Thymus (tissue), 11 donors: ENCODE measurements at regions not wholly inside any gene's neighbourhood (a gene's known extent, or its start where the extent isn't known, plus 50 kb on each side); places are given as distances from the start of the nearest gene placed in this dataset.
"Not testable (repeated sequence)": the region's sequence is repeated elsewhere in the genome, so short reads cannot be mapped to it uniquely, and the experiment has no call there.

Experiments
- DNase-seq, 9 donors: peaks; one replicate each; pipeline ENCODE4 v3.0.0-alpha.2; 2013; ENCODE audit warnings: low spot score in 9 of 9, low read depth in 6 of 9, missing footprints in 1 of 9
- H3K27ac ChIP-seq, 2 donors: one replicate each; pipeline ENCODE4 v1.5.1; 2013; ENCODE audit warnings: control low read depth in 1 of 2, low read depth in 1 of 2, low read length in 1 of 2, mild to moderate bottlenecking in 1 of 2, moderate library complexity in 1 of 2
- H3K27me3 ChIP-seq, 2 donors: one replicate each; pipeline ENCODE4 v1.5.1; 2013; ENCODE audit warnings: low read length in 1 of 2; ENCODE audit not compliant: control insufficient read depth in 2 of 2, insufficient read depth in 1 of 2
- H3K36me3 ChIP-seq, 2 donors: one replicate each; pipeline ENCODE4 v1.5.1; 2013; ENCODE audit warnings: low read length in 1 of 2, mild to moderate bottlenecking in 1 of 2, moderate library complexity in 1 of 2; ENCODE audit not compliant: control insufficient read depth in 2 of 2, insufficient read depth in 2 of 2
- H3K4me1 ChIP-seq, 2 donors: one replicate each; pipeline ENCODE4 v1.5.1; 2013; ENCODE audit warnings: low read length in 2 of 2; ENCODE audit not compliant: control insufficient read depth in 2 of 2, insufficient read depth in 2 of 2
- H3K4me3 ChIP-seq, 2 donors: one replicate each; pipeline ENCODE4 v1.5.1; 2013; ENCODE audit warnings: low read length in 2 of 2, control low read depth in 1 of 2, mild to moderate bottlenecking in 1 of 2
- H3K9me3 ChIP-seq, 2 donors: one replicate each; pipeline ENCODE4 v1.5.1; 2013; ENCODE audit warnings: low read length in 1 of 2, mild to moderate bottlenecking in 1 of 2; ENCODE audit not compliant: control insufficient read depth in 2 of 2, insufficient read depth in 1 of 2
- WGBS: extraction: QIAGEN DNeasy Blood & Tissue Kit; methylation state at CpG from one replicate; pipeline ENCODE4 v1.1.7; 2013; 5-methylcytosine and 5-hydroxymethylcytosine counted together
- donor health status: healthy.

GRCh38 chr17:53628011-53628410 is 194.7 kb upstream of the KIF2B start:
- no peak overlapping the region for H3K4me3 ChIP-seq
- no peaks in the 10 kb centered on the region for H3K4me1 ChIP-seq
- no peaks in the 10 kb centered on the region for H3K9me3 ChIP-seq
- no peaks in the 10 kb centered on the region for H3K27me3 ChIP-seq
- no peak for DNase-seq
- no peaks in the 10 kb centered on the region for H3K36me3 ChIP-seq
- no peak overlapping the region for H3K27ac ChIP-seq

GRCh38 chr17:53627511-53627910 is 195.2 kb upstream of the KIF2B start:
- H3K4me1 ChIP-seq = no peaks in the 10 kb centered on the region
- H3K27ac ChIP-seq = no peak overlapping the region
- no peaks in the 10 kb centered on the region for H3K9me3 ChIP-seq
- H3K4me3 ChIP-seq = no peak overlapping the region
- 95% methylated on average over 1 of the region's 1 CpG for WGBS
- H3K27me3 ChIP-seq = no peaks in the 10 kb centered on the region
- H3K36me3 ChIP-seq = no peaks in the 10 kb centered on the region
- DNase-seq = no peak

- Histone ChIP-seq H3K27me3 (no peaks in the 10 kb centered on the region), H3K4me1 (no peaks in the 10 kb centered on the region), H3K4me3 (no peak overlapping the region), H3K27ac (no peak overlapping the region), H3K9me3 (no peaks in the 10 kb centered on the region), H3K36me3 (no peaks in the 10 kb centered on the region)
- no peak for DNase-seq
- WGBS = 92% methylated on average over 1 of the region's 1 CpG
These were observed 196.4 kb upstream of the KIF2B start for GRCh38 chr17:53626286-53626685.

GRCh38 chr17:53619025-53619424 is 203.7 kb upstream of the KIF2B start:
- no peaks in the 10 kb centered on the region for H3K27me3 ChIP-seq
- DNase-seq = no peak
- no peak overlapping the region for H3K27ac ChIP-seq
- no peaks in the 10 kb centered on the region for H3K4me1 ChIP-seq
- 85% methylated on average over 3 of the region's 3 CpGs for WGBS
- H3K36me3 ChIP-seq = no peaks in the 10 kb centered on the region
- no peak overlapping the region for H3K4me3 ChIP-seq
- no peaks in the 10 kb centered on the region for H3K9me3 ChIP-seq

- not testable (repeated sequence) for H3K27me3 ChIP-seq, H3K4me3 ChIP-seq, H3K9me3 ChIP-seq, H3K36me3 ChIP-seq, H3K27ac ChIP-seq, DNase-seq, H3K4me1 ChIP-seq
- 95% methylated on average over 5 of the region's 5 CpGs for WGBS
These were observed 214.5 kb upstream of the KIF2B start for GRCh38 chr17:53608208-53608607.

GRCh38 chr17:53607475-53607874 is 215.3 kb upstream of the KIF2B start:
- Histone ChIP-seq H3K9me3 (no peaks in the 10 kb centered on the region), H3K27me3 (no peaks in the 10 kb centered on the region), H3K36me3 (no peaks in the 10 kb centered on the region), H3K4me3 (no peak overlapping the region), H3K4me1 (no peaks in the 10 kb centered on the region), H3K27ac (no peak overlapping the region)
- DNase-seq = no peak
- 45% methylated on average over 1 of the region's 1 CpG for WGBS

GRCh38 chr17:53588317-53588716 is 234.4 kb upstream of the KIF2B start:
- no peaks in the 10 kb centered on the region for H3K36me3 ChIP-seq

GRCh38 chr17:53574038-53574437 is 248.7 kb upstream of the KIF2B start:
- no peaks in the 10 kb centered on the region for H3K27me3 ChIP-seq
- DNase-seq = no peak
- H3K36me3 ChIP-seq = no peaks in the 10 kb centered on the region
- no peaks in the 10 kb centered on the region for H3K9me3 ChIP-seq
- no peaks in the 10 kb centered on the region for H3K4me1 ChIP-seq
- H3K4me3 ChIP-seq = no peak overlapping the region
- 95% methylated on average over 2 of the region's 2 CpGs for whole genome bisulfite sequencing
- H3K27ac ChIP-seq = no peak overlapping the region

More at GRCh38 chr17:53588317-53588716, 234.4 kb upstream of the KIF2B start:
- DNase-seq = no peak
- H3K27me3 ChIP-seq = no peaks in the 10 kb centered on the region
- H3K27ac ChIP-seq = no peak overlapping the region
- no peaks in the 10 kb centered on the region for H3K9me3 ChIP-seq
- no peak overlapping the region for H3K4me3 ChIP-seq
- H3K4me1 ChIP-seq = no peaks in the 10 kb centered on the region

GRCh38 chr17:53571342-53571741 is 251.4 kb upstream of the KIF2B start:
- 87% methylated on average over 2 of the region's 2 CpGs for whole genome bisulfite sequencing
- no peak overlapping the region for H3K4me3 ChIP-seq

GRCh38 chr17:53570731-53571130 is 252.0 kb upstream of the KIF2B start:
- H3K27ac ChIP-seq = no peak overlapping the region
- no peak overlapping the region for H3K4me3 ChIP-seq
- no peaks in the 10 kb centered on the region for H3K27me3 ChIP-seq
- no peaks in the 10 kb centered on the region for H3K9me3 ChIP-seq
- H3K4me1 ChIP-seq = no peaks in the 10 kb centered on the region
- no peak for DNase-seq
- no peaks in the 10 kb centered on the region for H3K36me3 ChIP-seq

More at GRCh38 chr17:53571342-53571741, 251.4 kb upstream of the KIF2B start:
- Histone ChIP-seq H3K27ac (no peak overlapping the region), H3K36me3 (no peaks in the 10 kb centered on the region), H3K4me1 (no peaks in the 10 kb centered on the region), H3K9me3 (no peaks in the 10 kb centered on the region), H3K27me3 (no peaks in the 10 kb centered on the region)
- DNase-seq = no peak
